Endothelial cell of umbilical vein (primary cell): ENCODE measurements at regions not wholly inside any gene's neighbourhood (a gene's known extent, or its start where the extent isn't known, plus 50 kb on each side); places are given as distances from the start of the nearest gene placed in this dataset.

ENCODE experiments used
- BruUV-seq: library from RNA; stranded (reverse); fragments of 400-500 nt; replicated peaks from 2 replicates; lab custom pipeline; 2021; lab: Mats Ljungman, UMichigan
- CTCF ChIA-PET: fragments of 300-600, 350-600 bp; sonication (Branson Sonifier 250); formaldehyde crosslinking; loops from one replicate; lab custom pipeline; 2021; ENCODE audit warnings: antibody characterized with exemption, inconsistent platforms; lab: Charles Lee
- POLR2A ChIA-PET: fragments of 300-600, 350-600 bp; sonication (Branson Sonifier 250); formaldehyde crosslinking; loops from one replicate; lab custom pipeline; 2021; ENCODE audit warnings: antibody characterized with exemption, inconsistent platforms; lab: Charles Lee
- DNase-seq: peaks from one replicate; pipeline ENCODE4 v3.0.0-alpha.2; 2011; ENCODE audit warnings: low read depth, low spot score
- FAIRE-seq: peaks from 2 replicates; lab custom pipeline; 2011; peaks lifted over from hg19 to GRCh38; lab: Jason Lieb, UNC
- H2AFZ ChIP-seq: 2 replicates; pipeline ENCODE4 v1.6.0; 2012; ENCODE audit warnings: low read depth, low read length, control low read depth, inconsistent platforms
- H3K27ac ChIP-seq: 2 replicates; pipeline ENCODE4 v1.5.1; 2011; ENCODE audit warnings: low read depth, mild to moderate bottlenecking, control low read depth, low read length, moderate library complexity; ENCODE audit not compliant: insufficient read depth
- H3K27me3 ChIP-seq, 2 experiments: 2 replicates each; pipeline versions ENCODE4 v1.6.0 to v1.6.1; 2011; ENCODE audit warnings: low read length in 2 of 2, mixed read lengths in 1 of 2; ENCODE audit not compliant: control insufficient read depth in 2 of 2, insufficient read depth in 2 of 2
- H3K36me3 ChIP-seq, 2 experiments: 2 replicates in 1 of 2; 3 replicates in 1 of 2; pipeline ENCODE4 v1.5.1; 2011; ENCODE audit warnings: low read length in 2 of 2, mild to moderate bottlenecking in 1 of 2, moderate library complexity in 1 of 2; ENCODE audit not compliant: control insufficient read depth in 2 of 2, insufficient read depth in 2 of 2; ENCODE audit errors: extremely low read depth in 1 of 2
- H3K4me1 ChIP-seq: 3 replicates; pipeline ENCODE4 v1.5.1; 2011; ENCODE audit warnings: mild to moderate bottlenecking, low read length; ENCODE audit not compliant: control insufficient read depth, insufficient read depth; ENCODE audit errors: extremely low read depth
- H3K4me2 ChIP-seq: 2 replicates; pipeline ENCODE4 v1.6.1; 2011; ENCODE audit warnings: low read length, control low read depth, mixed read lengths; ENCODE audit not compliant: insufficient read depth
- H3K4me3 ChIP-seq, 3 experiments: fragments of 200-600 bp in 1 of 3; sonication (generic), shearing (Covaris generic) in 1 of 3; replicated peaks in 1 of 3; 2 replicates each; pipeline ENCODE4 v1.5.1; 2011 to 2016; ENCODE audit warnings: control low read depth in 3 of 3, low read length in 3 of 3, mild to moderate bottlenecking in 2 of 3, inconsistent platforms in 1 of 3, low read depth in 1 of 3, moderate library complexity in 1 of 3; ENCODE audit not compliant: insufficient read depth in 1 of 3
- H3K79me2 ChIP-seq: 2 replicates; pipeline ENCODE4 v1.6.0; 2012; ENCODE audit warnings: low read length, inconsistent platforms; ENCODE audit not compliant: control insufficient read depth, insufficient read depth
- H3K9ac ChIP-seq: replicated peaks from 2 replicates; pipeline ENCODE3; 2011; ENCODE audit warnings: low read length, control low read depth; ENCODE audit not compliant: insufficient read depth; ENCODE audit errors: extremely low read depth
- H3K9me1 ChIP-seq: replicated peaks from 3 replicates; pipeline ENCODE4 v1.6.0; 2011; ENCODE audit warnings: mild to moderate bottlenecking, low read length; ENCODE audit not compliant: control insufficient read depth, insufficient read depth; ENCODE audit errors: extremely low read depth
- H3K9me3 ChIP-seq: replicated peaks from 2 replicates; pipeline ENCODE4 v1.5.1; 2012; ENCODE audit warnings: low read length, inconsistent platforms; ENCODE audit not compliant: control insufficient read depth, insufficient read depth
- H4K20me1 ChIP-seq: replicated peaks from 2 replicates; pipeline ENCODE3; 2011; ENCODE audit warnings: mild to moderate bottlenecking, low read length; ENCODE audit not compliant: control insufficient read depth, insufficient read depth; ENCODE audit errors: extremely low read depth
- EZH2 ChIP-seq: IDR thresholded peaks from 2 replicates; pipeline ENCODE4 v1.6.1; 2012; ENCODE audit warnings: borderline replicate concordance, low read depth, mild to moderate bottlenecking, moderate library complexity, low read length, inconsistent platforms; ENCODE audit not compliant: severe bottlenecking
- GATA2 ChIP-seq: IDR thresholded peaks from 2 replicates; pipeline ENCODE4 v1.7.0; 2011; ENCODE audit warnings: low read depth, mild to moderate bottlenecking, moderate library complexity, mixed read lengths, low read length; ENCODE audit not compliant: insufficient read length, insufficient read depth
- POLR2A ChIP-seq: IDR thresholded peaks from 2 replicates; pipeline ENCODE4 v1.6.1; 2012; ENCODE audit warnings: low read depth, mild to moderate bottlenecking, control low read depth, low read length
- POLR2AphosphoS5 ChIP-seq: IDR thresholded peaks from 2 replicates; pipeline ENCODE4 v1.6.1; 2012; ENCODE audit warnings: low read depth, mild to moderate bottlenecking, control low read depth, low read length, moderate library complexity; ENCODE audit not compliant: insufficient read depth
- dilution Hi-C: fragments of 300-500 bp; cut with MboI; formaldehyde crosslinking; loops from one replicate; pipeline ENCODE4 v1.15.0; 2019; ENCODE audit warnings: low sequenced_read_pairs; ENCODE audit not compliant: extremely low pct_ligation_motif_present
- intact Hi-C: fragments of 100-400 bp; cut with micrococcal nuclease; formaldehyde crosslinking; loops from one replicate; pipeline ENCODE4 v1.10.0; 2022

DNA sequence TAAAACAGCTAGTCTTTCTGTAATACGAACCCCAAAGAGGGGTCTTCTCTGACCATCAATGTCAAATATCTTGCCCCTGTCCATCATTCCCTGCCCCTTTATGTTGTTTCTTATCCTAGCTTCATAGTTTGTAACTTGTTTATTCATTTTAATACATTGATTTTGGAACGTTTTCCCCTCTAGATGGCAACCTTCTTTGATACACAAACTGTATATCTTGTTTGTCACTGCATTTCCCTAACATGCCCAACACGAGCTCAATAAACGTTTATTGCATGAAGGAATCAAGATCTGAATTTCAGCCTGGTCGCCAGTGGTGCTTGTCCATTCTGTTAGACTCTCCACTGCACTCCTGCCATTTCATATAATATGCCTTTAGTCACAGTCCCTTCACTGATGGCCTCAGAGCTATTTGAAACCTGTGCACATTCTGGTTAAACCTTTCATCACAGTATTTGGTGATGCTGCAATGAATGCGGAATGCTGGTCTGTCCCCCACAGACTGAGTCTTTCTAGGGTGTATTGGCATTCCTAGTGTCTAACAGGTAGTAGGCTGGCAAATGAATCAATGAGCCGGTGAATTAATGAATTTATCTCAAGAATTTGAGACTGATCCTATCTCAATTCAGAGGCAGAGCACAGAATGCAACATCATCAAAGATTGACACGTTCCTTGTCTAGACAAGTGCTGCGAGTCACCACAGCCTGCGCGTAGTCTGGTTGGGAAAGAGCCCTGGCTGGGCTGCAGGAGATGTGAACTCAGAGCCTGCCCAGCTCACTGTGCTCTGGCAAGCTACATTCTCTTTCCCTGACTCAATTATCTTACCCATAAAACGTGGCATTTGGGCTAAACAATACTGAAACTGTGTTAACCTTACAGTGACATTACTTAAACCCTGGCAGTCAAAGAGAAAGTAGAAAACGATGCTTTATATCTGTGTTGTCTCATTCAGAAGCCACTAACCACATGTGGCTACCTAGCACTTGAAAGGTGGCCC is 55.2 kb upstream of the FRMD4A start:
- intact Hi-C loops, result no loop called here
- Histone ChIP-seq H3K79me2 (no peaks in the 10 kb centered on the region), H3K9me3 (no peaks in the 10 kb centered on the region), H3K4me1 (no peaks in the 10 kb centered on the region), H3K9me1 (no peaks in the 10 kb centered on the region), H4K20me1 (no peaks in the 10 kb centered on the region), H3K4me2 (no peak overlapping the region), H3K27me3 (peaks cover 4 to 5% of the 10 kb centered on the region in 2 experiments), H3K36me3 (no peaks in the 10 kb centered on the region), H3K4me3 (no peak overlapping the region), H3K9ac (no peak overlapping the region), H2AFZ (no peak overlapping the region), H3K27ac (no peak overlapping the region)
- no peak for TF ChIP-seq POLR2AphosphoS5
- TF ChIP-seq EZH2, result no peak
- no TSS peak for BruUV-seq
- dilution Hi-C loops, result no loop called here
- FAIRE-seq (no peak), DNase-seq (no peak)
- CTCF ChIA-PET, result interaction anchor here (0.8 to 1.8 kb wide), 5 partner anchors 8 to 92 kb away, joined by 3 to 8 read pairs (median 3); no protein-coding TSS in a partner anchor
- POLR2A ChIA-PET, result no interaction called here

DNA sequence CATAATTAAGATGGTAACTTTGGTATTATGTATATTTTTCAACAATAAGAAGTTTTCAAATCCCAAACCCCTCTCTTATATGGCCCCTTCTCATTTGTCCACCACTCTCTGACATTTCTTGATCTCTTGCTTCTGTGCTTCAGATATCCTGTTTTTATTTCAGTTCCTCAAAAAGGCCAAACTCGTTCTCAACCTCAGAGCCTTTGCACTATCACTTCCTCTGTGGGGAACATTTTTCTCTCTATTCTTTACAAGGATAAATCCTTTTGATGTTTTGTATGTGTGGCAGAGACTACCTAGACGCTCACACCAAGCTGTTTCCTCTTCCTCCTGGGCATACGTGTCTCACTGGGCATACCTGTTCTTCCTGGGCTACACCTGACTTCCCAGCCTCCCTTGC is 54.2 kb upstream of the FRMD4A start:
- Histone ChIP-seq H4K20me1 (no peaks in the 10 kb centered on the region), H3K9me3 (no peaks in the 10 kb centered on the region), H2AFZ (no peak overlapping the region), H3K4me3 (no peak overlapping the region), H3K36me3 (no peaks in the 10 kb centered on the region), H3K4me1 (no peaks in the 10 kb centered on the region), H3K9ac (no peak overlapping the region), H3K9me1 (no peaks in the 10 kb centered on the region), H3K4me2 (no peak overlapping the region), H3K27ac (no peak overlapping the region), H3K79me2 (no peaks in the 10 kb centered on the region), H3K27me3 (peaks cover 0 to 6% of the 10 kb centered on the region in 2 experiments)
- DNase-seq, result no peak
- TF ChIP-seq GATA2 (no peak), EZH2 (no peak), POLR2A (no peak)
- no peak for FAIRE-seq
- CTCF ChIA-PET, result interaction anchor here (1.1 to 1.8 kb wide), 4 partner anchors 12 to 93 kb away, joined by 3 to 8 read pairs (median 3); no protein-coding TSS in a partner anchor
- intact Hi-C loops, result no loop called here
- dilution Hi-C loops, result no loop called here
- POLR2A ChIA-PET, result no interaction called here
- BruUV-seq, result no TSS peak
